Middle frontal gyrus (tissue), 1 donor: ENCODE measurements at regions not wholly inside any gene's neighbourhood (a gene's known extent, or its start where the extent isn't known, plus 50 kb on each side); places are given as distances from the start of the nearest gene placed in this dataset.

Experiments used
- DNase-seq: peaks from one replicate; pipeline ENCODE4 v3.0.0-alpha.2; 2015; ENCODE audit warnings: low spot score; ENCODE audit errors: extremely low spot score

DNA sequence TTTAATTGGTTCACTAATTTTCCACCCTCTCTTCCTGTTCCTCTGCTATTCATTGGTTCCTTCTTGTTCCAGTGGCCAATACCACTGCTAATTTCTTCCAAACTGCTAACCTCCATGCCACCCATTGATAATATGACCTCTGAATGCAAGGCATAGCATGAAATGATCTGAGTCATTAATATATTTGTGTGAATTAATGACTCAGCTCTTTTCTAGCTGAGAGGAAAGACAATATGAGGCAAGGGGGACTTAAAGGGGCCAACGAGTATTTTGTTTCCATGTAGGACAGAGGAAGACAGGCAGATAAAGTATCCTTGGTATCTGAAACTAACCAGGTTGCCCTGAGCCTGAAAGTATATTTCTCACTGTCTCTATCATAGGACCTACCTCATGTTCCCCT lies 154.3 kb upstream of the BRINP1 start:
- DNase-seq, result no peak

GRCh38 chr9:119522381-119522780 lies 153.1 kb upstream of the BRINP1 start:
- DNase-seq, result no peak

DNA sequence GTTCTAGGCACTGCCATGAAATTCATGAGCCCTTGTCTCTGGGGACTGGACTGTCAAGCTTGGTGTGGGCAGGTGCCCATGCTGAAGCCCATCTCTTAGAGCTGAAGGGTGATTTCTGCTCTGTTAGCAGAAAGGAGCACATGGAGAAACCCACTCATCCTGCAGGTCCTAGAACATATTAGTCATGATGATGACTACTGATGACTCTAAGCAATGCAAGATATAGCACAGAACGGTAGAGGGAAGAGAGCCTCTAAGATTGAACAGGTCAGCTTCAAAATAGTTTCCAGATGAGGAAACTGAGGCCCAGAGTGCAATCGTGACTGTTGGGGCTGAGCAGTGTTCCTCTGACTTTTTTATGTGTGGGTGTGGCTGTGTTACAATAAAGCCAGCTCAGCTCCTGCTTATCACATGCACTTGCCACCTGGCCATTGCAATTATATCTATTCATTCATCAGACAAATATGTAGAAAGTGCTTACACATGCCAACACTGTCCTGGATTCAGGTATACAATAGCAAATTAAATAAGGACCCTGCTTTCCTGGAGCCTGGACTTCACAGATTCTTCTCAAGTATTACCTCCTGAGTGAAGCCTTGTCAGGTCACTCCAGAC lies 140.2 kb upstream of the BRINP1 start:
- DNase-seq, result no peak

DNA sequence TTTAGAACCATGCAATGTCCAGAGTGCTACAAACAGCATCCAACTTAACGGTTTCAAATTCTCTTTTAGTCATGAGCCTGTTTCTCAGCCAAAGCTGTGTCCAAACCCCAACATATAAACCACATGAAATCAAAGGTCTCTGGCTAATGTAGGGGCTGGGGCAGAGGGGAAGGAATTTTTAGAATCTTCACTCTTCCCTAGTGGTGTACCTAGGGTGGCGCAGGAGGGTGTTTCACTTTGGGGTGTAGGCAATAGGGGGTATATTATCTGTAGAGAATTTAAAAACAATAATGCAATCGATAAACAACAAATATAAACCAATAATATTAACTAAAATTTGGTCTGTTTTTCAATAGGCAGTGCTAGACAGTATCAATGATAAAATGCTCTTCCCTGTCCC lies 132.1 kb upstream of the BRINP1 start:
- no peak for DNase-seq

DNA sequence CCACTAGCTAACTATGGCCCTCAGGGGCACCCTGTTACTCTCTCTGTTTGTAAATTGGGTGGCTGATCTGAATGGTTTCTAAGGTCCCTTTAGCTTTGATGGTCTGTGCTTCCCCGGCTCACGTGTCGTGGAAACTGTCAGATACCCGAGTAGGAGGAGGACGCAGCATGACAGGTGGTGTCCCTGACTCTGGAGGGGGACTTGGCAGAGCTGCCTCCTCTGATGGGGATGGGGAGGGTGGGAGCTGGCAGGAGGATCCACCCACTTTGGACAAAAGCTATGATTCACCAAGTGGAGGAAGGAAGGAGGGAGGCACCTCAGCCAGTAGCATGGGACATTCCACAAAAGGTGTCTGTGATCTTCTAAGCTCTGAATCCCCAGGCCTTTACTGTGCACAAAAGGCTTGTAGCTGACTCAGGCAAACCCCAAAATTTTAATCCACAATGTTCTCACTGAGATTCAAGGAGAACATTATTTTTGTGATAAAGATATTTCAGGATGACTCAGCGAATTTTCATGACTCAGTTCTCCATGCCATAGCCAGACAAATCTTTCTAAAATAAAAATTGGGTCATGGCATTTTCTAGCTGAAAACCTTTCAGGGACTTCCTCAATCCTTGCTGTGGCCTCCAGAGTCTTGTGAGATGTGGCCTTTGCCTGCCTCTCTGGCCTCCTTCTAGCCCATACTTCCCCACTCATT lies 131.0 kb upstream of the BRINP1 start:
- DNase-seq, result no peak

DNA sequence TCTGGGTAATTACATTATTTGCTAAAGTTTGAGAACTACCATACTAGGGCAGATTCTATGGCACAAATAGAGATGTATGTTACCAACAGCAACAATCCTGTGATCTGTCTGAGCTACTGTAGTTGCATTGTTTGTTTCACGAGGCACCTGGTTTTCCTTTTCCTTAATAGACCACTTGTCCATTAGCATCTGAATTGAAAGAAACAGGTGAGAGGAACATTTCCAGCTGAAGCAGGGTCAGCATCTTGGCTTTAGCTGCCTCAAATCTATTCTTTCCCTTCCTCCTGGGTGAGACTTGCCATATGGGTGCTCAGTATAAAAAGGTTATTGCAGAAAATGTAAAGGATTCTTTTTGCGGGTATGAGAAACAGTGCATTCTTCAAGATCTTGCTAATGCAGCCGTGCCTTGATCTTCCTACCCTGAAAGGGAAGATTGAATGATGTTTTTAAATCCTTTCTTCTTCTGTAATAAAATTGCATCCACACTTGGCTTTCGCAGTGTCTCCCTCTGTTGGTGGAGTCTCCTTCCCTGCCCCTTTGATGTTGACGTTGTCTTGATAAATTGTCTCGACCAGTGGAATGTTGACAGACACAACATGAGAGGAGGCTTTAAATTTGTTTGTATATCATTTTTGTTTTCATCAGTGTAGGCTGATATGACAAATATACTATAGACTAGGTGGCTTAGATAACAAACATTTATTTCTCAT lies 118.0 kb upstream of the BRINP1 start:
- no peak for DNase-seq

GRCh38 chr9:119483153-119483552 lies 113.9 kb upstream of the BRINP1 start:
- DNase-seq, result no peak

DNA sequence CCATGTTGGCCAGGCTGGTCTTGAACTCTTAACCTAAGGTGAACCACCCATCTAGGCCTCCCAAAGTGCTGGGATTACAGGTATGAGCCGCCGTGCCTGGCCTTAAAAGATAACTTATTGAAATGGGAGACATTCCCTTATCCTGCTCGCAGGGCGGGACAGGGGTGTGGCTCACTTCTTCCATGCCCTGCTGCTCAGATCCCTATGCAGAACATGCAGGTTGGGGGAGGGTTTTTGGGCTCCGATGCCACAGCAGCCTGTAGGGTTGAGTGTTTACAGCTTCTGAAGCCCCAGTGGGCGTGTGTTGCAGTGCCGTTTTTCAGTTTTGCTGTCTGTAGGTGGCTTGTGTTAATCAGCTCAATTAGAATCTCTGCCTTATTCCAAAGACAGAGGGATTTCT lies 108.0 kb upstream of the BRINP1 start:
- no peak for DNase-seq

DNA sequence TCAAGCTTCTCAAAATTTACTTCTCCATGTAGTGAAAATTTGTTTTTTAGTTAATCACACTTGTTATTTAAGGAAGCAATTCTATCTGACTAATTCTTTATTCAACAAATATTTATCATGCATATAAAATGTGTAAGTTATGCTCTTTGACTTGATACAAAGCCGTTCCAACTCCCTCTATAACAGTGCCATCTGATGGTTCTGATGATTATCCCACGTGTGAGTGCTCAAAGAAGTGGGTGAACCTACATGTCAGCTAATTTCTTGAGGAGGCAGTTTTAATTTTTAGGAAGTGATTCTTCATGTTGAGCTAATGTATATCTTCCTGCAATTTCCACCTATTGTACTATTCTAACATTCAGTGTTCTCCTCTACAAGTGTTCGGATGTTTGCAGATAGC lies 88.8 kb upstream of the BRINP1 start:
- no peak for DNase-seq

DNA sequence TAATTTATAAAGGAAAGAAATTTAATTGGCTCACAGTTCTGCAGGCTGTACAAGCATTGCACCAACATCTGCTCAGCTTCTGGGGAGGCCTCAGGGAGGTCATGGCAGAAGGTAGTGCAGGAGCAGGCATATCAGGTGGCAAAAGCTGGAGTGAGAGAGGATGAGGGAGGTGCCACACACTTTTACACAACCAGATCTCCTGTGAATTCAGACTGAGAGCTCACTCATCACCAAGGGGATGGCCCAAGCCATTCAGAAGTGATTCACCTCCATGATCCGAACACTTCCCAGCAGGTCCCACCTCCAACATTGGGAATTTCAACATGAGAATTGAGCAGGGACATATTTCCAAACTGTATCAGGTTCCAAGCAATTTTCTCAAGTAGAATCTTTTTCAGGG lies 84.7 kb upstream of the BRINP1 start:
- no peak for DNase-seq

DNA sequence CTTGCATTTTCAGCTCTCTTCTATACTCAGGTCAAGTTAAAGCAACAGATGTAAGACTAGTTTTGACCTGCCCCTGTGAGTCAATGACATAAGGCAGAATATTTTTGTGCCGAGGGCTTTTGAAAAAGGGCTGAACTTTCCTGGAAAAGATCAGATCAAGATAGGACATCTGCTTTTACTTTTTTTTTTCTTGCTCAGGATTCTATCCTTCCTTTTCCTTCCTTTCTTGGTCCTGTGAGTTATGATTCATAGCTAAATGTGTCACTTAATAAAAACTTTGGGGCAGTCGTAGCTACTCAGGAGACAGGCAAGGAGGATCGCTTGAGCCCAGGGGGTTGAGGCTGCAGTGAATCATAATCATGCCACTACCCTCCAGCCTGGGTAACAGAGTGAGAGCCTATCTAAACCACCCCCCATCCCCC lies 84.3 kb upstream of the BRINP1 start:
- no peak for DNase-seq

DNA sequence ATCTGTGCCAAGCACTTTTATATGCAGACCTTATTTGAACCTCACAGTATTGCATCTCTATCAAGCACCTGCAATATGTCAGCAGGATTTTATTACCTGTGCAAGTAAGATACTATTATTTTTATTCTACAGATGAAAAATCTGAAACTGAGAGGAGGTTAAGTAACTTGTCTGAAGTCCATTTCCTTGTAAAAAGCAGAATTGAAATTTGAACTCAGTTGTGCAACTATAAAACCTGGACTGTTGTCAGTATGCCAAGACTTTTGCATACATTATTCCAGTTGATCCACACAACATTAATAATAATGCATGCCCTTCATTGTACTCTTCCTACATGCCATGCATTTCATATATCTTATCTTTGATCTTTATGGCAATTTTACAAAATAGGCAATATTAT lies 82.2 kb upstream of the BRINP1 start:
- DNase-seq, result no peak

GRCh38 chr9:119443179-119443578 lies 73.9 kb upstream of the BRINP1 start:
- DNase-seq, result no peak

- no peak for DNase-seq
These were observed 72.6 kb upstream of the BRINP1 start for GRCh38 chr9:119441832-119442231.

DNA sequence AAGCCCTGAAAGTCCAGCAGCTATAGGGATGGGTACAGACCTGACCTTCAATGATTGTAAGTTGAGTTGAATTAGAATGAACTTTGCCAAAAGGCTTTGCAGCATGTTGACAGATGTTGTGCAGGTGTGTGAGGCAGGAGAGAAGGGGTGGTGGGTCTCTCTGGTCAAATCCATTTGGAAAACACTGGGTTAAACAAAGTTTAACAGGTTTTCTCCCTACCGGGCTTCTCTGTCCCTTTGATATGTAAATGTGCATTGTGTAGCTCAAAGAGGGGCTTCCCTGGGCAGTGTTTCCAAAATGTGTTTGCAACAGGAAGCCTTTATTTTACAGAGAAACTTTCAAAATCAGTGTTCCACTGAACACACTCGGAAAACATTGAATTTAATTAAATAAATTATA lies 72.1 kb upstream of the BRINP1 start:
- no peak for DNase-seq

GRCh38 chr9:119436261-119436660 lies 67.0 kb upstream of the BRINP1 start:
- DNase-seq, result no peak

DNA sequence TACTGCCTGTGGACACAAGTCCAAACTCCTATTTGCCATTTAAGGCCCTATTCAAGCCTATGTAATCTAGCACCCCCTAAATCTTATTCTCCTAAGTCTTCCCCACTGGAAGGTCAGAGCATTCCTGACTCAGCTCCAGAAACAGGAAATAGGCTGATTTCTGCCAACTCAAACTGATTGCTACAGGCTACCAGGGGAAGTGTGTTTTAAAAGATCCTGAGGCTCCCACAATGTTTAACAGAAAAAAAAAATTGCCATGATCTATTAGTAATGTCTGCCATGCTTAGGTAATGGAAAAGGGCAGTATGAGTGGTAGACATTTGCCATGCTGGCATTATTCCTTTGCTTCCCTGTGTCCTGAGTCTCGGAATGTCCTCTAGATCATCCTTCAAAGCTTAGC lies 65.8 kb upstream of the BRINP1 start:
- no peak for DNase-seq

- no peak for DNase-seq
These were observed 63.2 kb upstream of the BRINP1 start for GRCh38 chr9:119432428-119432827.

GRCh38 chr9:119429302-119429701 lies 60.1 kb upstream of the BRINP1 start:
- DNase-seq, result no peak

DNA sequence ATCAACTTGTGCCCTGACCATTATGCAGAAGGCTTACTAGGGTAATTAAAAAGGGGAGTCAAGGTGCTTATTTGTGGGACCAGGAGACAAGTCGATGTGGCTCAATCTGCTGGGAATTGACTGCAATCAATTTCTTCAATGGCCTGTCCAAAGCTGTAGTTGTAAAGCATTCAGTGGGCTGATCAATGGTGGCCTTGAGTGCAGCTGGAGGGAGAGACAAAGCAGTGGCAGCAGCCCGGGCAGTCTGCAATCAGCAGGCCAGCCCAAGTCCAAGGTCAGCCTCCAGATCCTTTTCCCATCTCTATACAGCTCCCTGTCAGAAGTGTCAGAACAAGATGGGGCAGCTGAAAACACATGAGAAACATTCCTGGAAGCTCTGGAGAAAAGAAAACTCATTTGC lies 51.0 kb upstream of the BRINP1 start:
- no peak for DNase-seq
